IMR-90 (cell line): ENCODE measurements at regions not wholly inside any gene's neighbourhood (a gene's known extent, or its start where the extent isn't known, plus 50 kb on each side); places are given as distances from the start of the nearest gene placed in this dataset.

Experiments
- ATAC-seq: fragments of 200-7000 bp; cut with Tn5 transposase; 2 replicates; pipeline ENCODE4 v1.9.1; 2020; ENCODE audit warnings: low read depth, mild to moderate bottlenecking, moderate library complexity
- BruUV-seq: library from RNA; stranded (reverse); fragments of 400-500 nt; replicated peaks from 2 replicates; lab custom pipeline; 2021; lab: Mats Ljungman, UMichigan
- CTCF ChIA-PET: fragments of 300-600 bp; formaldehyde crosslinking; extraction: SDS; loops from one replicate; lab custom pipeline; 2021; ENCODE audit warnings: antibody characterized with exemption; lab: Yijun Ruan, JAX
- POLR2A ChIA-PET: fragments of 300-600 bp; sonication (Branson Sonifier 250); formaldehyde crosslinking; loops from one replicate; lab custom pipeline; 2022; ENCODE audit warnings: antibody characterized with exemption; ENCODE audit not compliant: unreplicated experiment; lab: Charles Lee
- DNase-seq: peaks from one replicate; pipeline ENCODE4 v3.0.0; 2013
- H2AFZ ChIP-seq: replicated peaks from 2 replicates; pipeline ENCODE3; 2013; ENCODE audit warnings: low read length, mild to moderate bottlenecking; ENCODE audit not compliant: poor library complexity
- H2AK5ac ChIP-seq: 2 replicates; pipeline ENCODE4 v1.6.1; 2013; ENCODE audit warnings: low read depth, low read length, inconsistent platforms
- H2AK9ac ChIP-seq: replicated peaks from 2 replicates; pipeline ENCODE3; 2013; ENCODE audit warnings: mild to moderate bottlenecking, low read depth, low read length, moderate library complexity; ENCODE audit not compliant: poor library complexity
- H2BK120ac ChIP-seq: 2 replicates; pipeline ENCODE4 v1.6.1; 2013; ENCODE audit warnings: low read depth, low read length, inconsistent platforms
- H2BK15ac ChIP-seq: 3 replicates; pipeline ENCODE4 v1.6.1; 2013; ENCODE audit warnings: low read depth, low read length, inconsistent platforms
- H2BK20ac ChIP-seq: 2 replicates; pipeline ENCODE4 v1.6.1; 2013; ENCODE audit warnings: low read depth, mild to moderate bottlenecking, inconsistent platforms, low read length, moderate library complexity
- H2BK5ac ChIP-seq: 2 replicates; pipeline ENCODE4 v1.6.1; 2013; ENCODE audit warnings: mild to moderate bottlenecking, low read depth, low read length, inconsistent platforms; ENCODE audit not compliant: poor library complexity, severe bottlenecking
- H3K14ac ChIP-seq: replicated peaks from 2 replicates; pipeline ENCODE4 v1.6.1; 2013; ENCODE audit warnings: low read depth, low read length, inconsistent platforms
- H3K18ac ChIP-seq: 2 replicates; pipeline ENCODE4 v1.6.1; 2013; ENCODE audit warnings: low read depth, low read length, control low read depth
- H3K23ac ChIP-seq: 2 replicates; pipeline ENCODE4 v1.6.1; 2013; ENCODE audit warnings: low read depth, low read length, inconsistent platforms
- H3K27ac ChIP-seq: 2 replicates; pipeline ENCODE4 v1.5.1; 2013; ENCODE audit warnings: mild to moderate bottlenecking, control low read depth, low read length; ENCODE audit not compliant: insufficient read depth
- H3K27me3 ChIP-seq: 2 replicates; pipeline ENCODE4 v1.6.1; 2013; ENCODE audit warnings: low read length; ENCODE audit not compliant: control insufficient read depth, insufficient read depth
- H3K36me3 ChIP-seq: 2 replicates; pipeline ENCODE4 v1.6.1; 2013; ENCODE audit warnings: low read length, mixed read lengths; ENCODE audit not compliant: control insufficient read depth, insufficient read depth
- H3K4ac ChIP-seq: 2 replicates; pipeline ENCODE4 v1.6.1; 2013; ENCODE audit warnings: low read depth, low read length, inconsistent platforms
- H3K4me1 ChIP-seq: 2 replicates; pipeline ENCODE4 v1.6.1; 2013; ENCODE audit warnings: low read length, mixed read lengths; ENCODE audit not compliant: control insufficient read depth, insufficient read depth
- H3K4me2 ChIP-seq: 2 replicates; pipeline ENCODE4 v1.6.1; 2013; ENCODE audit warnings: low read depth, mild to moderate bottlenecking, control low read depth, low read length, moderate library complexity
- H3K4me3 ChIP-seq: 2 replicates; pipeline ENCODE4 v1.5.1; 2013; ENCODE audit warnings: low read depth, mild to moderate bottlenecking, control low read depth, low read length, moderate library complexity; ENCODE audit not compliant: insufficient read depth
- H3K56ac ChIP-seq: 2 replicates; pipeline ENCODE4 v1.6.1; 2013; ENCODE audit warnings: low read length, inconsistent platforms; ENCODE audit not compliant: insufficient read depth; ENCODE audit errors: extremely low read depth
- H3K79me1 ChIP-seq, 2 experiments: 2 replicates each; pipeline ENCODE4 v1.6.1; 2013; ENCODE audit warnings: low read length in 2 of 2, inconsistent platforms in 1 of 2, low read depth in 1 of 2
- H3K9ac ChIP-seq: 2 replicates; pipeline ENCODE4 v1.6.1; 2013; ENCODE audit warnings: low read depth, low read length, control low read depth
- H3K9me1 ChIP-seq: 2 replicates; pipeline ENCODE4 v1.6.1; 2013; ENCODE audit warnings: low read length, inconsistent platforms; ENCODE audit not compliant: insufficient read depth
- H3K9me3 ChIP-seq: 2 replicates; pipeline ENCODE4 v1.6.1; 2013; ENCODE audit warnings: low read length; ENCODE audit not compliant: control insufficient read depth, insufficient read depth
- H4K20me1 ChIP-seq: 2 replicates; pipeline ENCODE4 v1.6.1; 2013; ENCODE audit warnings: low read length, inconsistent platforms; ENCODE audit not compliant: insufficient read depth
- H4K5ac ChIP-seq: 2 replicates; pipeline ENCODE4 v1.6.1; 2013; ENCODE audit warnings: mild to moderate bottlenecking, low read depth, low read length, control low read depth
- H4K8ac ChIP-seq, 2 experiments: 2 replicates each; pipeline ENCODE4 v1.6.1; 2013; ENCODE audit warnings: low read depth in 2 of 2, low read length in 2 of 2, control low read depth in 1 of 2, inconsistent platforms in 1 of 2
- H4K91ac ChIP-seq: 2 replicates; pipeline ENCODE4 v1.6.1; 2013; ENCODE audit warnings: low read depth, low read length, inconsistent platforms; ENCODE audit not compliant: insufficient read depth
- BHLHE40 ChIP-seq: fragments of 150-350 bp; IDR thresholded peaks from 2 replicates; pipeline ENCODE4 v1.6.1; 2016; ENCODE audit warnings: mild to moderate bottlenecking, low read depth, low read length
- CEBPB ChIP-seq: IDR thresholded peaks from 2 replicates; pipeline ENCODE4 v1.6.1; 2012; ENCODE audit warnings: low read depth, low read length, improper control_type of control experiment
- CHD1 ChIP-seq: IDR thresholded peaks from 2 replicates; pipeline ENCODE4 v1.6.1; 2012; ENCODE audit warnings: low read depth, low read length, improper control_type of control experiment
- FOS ChIP-seq: fragments of 150-350 bp; IDR thresholded peaks from 2 replicates; pipeline ENCODE4 v1.6.1; 2016; ENCODE audit warnings: low read depth, low read length
- MAZ ChIP-seq: IDR thresholded peaks from 2 replicates; pipeline ENCODE4 v1.6.1; 2012; ENCODE audit warnings: low read depth, mild to moderate bottlenecking, low read length, improper control_type of control experiment, moderate library complexity, borderline replicate concordance
- NFE2L2 ChIP-seq: fragments of 150-350 bp; IDR thresholded peaks from 2 replicates; pipeline ENCODE4 v1.6.1; 2016; ENCODE audit warnings: low read depth, mild to moderate bottlenecking, low read length
- POLR2A ChIP-seq: IDR thresholded peaks from 2 replicates; pipeline ENCODE4 v1.6.1; 2012; ENCODE audit warnings: mild to moderate bottlenecking, low read depth, low read length
- RAD21 ChIP-seq: IDR thresholded peaks from 2 replicates; pipeline ENCODE4 v1.6.1; 2012; ENCODE audit warnings: low read length, improper control_type of control experiment
- RFX5 ChIP-seq: IDR thresholded peaks from 2 replicates; pipeline ENCODE4 v1.8.0; 2012; ENCODE audit warnings: low read depth, mild to moderate bottlenecking, low read length, moderate library complexity
- WGBS, 2 experiments: methylation state at CpG; one replicate each; pipeline versions ENCODE4 v1.1.5 to v1.1.7; 2013; ENCODE audit warnings: missing lambda C conversion rate in 2 of 2; ENCODE audit not compliant: insufficient read length in 1 of 2; ENCODE audit errors: extremely low coverage in 2 of 2; 5-methylcytosine and 5-hydroxymethylcytosine counted together
- dilution Hi-C: fragments of 300-500 bp; cut with HindIII; formaldehyde crosslinking; loops from one replicate; pipeline ENCODE4 v1.14.3; 2018; ENCODE audit warnings: low sequenced_read_pairs; ENCODE audit not compliant: unreplicated experiment
- in situ Hi-C: fragments of 300-500 bp; cut with MboI; formaldehyde crosslinking; loops from 3 replicates; pipeline ENCODE4 v1.14.3; 2019; ENCODE audit warnings: low sequenced_read_pairs, inconsistent platforms, mixed read lengths
- intact Hi-C: fragments of 100-400 bp; cut with micrococcal nuclease; formaldehyde crosslinking; loops from 2 replicates; pipeline ENCODE4 v1.10.0; 2022

GRCh38 chr1:194952171-194952570, 1656.1 kb downstream of the KCNT2 start:
- Histone ChIP-seq H3K36me3 (no peaks in the 10 kb centered on the region), H3K9me1 (no peaks in the 10 kb centered on the region), H2BK15ac (no peak overlapping the region), H3K9ac (no peak overlapping the region), H2AFZ (no peak overlapping the region), H2AK9ac (no peak overlapping the region), H4K20me1 (no peaks in the 10 kb centered on the region), H3K23ac (no peak overlapping the region), H4K91ac (no peak overlapping the region), H2AK5ac (no peak overlapping the region), H4K8ac (no peak overlapping the region), H3K14ac (no peak overlapping the region), H3K4ac (no peak overlapping the region), H3K9me3 (no peaks in the 10 kb centered on the region), H4K5ac (no peak overlapping the region), H3K18ac (no peak overlapping the region), H3K79me1 (no peaks in the 10 kb centered on the region), H3K4me3 (no peak overlapping the region), H3K27ac (no peak overlapping the region), H2BK5ac (no peak overlapping the region), H3K56ac (no peak overlapping the region), H2BK120ac (no peak overlapping the region), H2BK20ac (no peak overlapping the region), H3K4me1 (no peaks in the 10 kb centered on the region), H3K4me2 (no peak overlapping the region), H3K27me3 (no peaks in the 10 kb centered on the region)
- ChIA-PET CTCF (no interaction called here), POLR2A (no interaction called here)
- in situ Hi-C loops (no loop called here), dilution Hi-C loops (no loop called here), intact Hi-C loops (no loop called here)
- DNase-seq (no peak), ATAC-seq (no peak)
- BruUV-seq = no TSS peak
- no CpG with 5 or more reads among the region's 6 CpGs for WGBS, 2 experiments
- TF ChIP-seq MAZ = no peak
- TF ChIP-seq FOS = no peak
- TF ChIP-seq BHLHE40 = no peak
- no peak for TF ChIP-seq RFX5
- no peak for TF ChIP-seq RAD21
- no peak for TF ChIP-seq CEBPB
- no peak for TF ChIP-seq NFE2L2
- TF ChIP-seq CHD1 = no peak
- TF ChIP-seq POLR2A = no peak
